ENCODE measurements at regions not wholly inside any gene's neighbourhood (a gene's known extent, or its start where the extent isn't known, plus 50 kb on each side); places are given as distances from the start of the nearest gene placed in this dataset.
"Not testable (repeated sequence)": the region's sequence is repeated elsewhere in the genome, so short reads cannot be mapped to it uniquely, and the experiment has no call there.

DNA sequence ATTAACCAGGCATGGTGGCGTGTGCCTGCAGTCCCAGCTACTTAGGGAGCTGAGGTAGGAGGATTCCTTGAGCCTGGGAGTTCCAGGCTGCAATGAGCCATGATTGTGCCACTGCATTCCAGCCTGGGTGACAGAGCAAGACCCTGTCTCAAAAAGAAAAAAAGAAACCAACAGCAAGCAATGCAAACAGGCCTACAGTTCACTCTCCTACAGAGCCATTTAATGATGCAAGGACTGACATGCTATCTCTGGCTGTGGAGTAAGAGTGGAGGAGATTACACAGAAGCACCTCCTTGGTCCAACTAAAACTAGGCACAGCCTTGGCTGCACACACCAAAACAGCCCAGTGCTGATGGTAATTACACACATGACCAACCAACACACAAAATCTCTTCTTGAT lies 127.5 kb upstream of the SOD1 start:
- DNase-seq (ENCODE audit: low read depth in 3 of 3): no peak

DNA sequence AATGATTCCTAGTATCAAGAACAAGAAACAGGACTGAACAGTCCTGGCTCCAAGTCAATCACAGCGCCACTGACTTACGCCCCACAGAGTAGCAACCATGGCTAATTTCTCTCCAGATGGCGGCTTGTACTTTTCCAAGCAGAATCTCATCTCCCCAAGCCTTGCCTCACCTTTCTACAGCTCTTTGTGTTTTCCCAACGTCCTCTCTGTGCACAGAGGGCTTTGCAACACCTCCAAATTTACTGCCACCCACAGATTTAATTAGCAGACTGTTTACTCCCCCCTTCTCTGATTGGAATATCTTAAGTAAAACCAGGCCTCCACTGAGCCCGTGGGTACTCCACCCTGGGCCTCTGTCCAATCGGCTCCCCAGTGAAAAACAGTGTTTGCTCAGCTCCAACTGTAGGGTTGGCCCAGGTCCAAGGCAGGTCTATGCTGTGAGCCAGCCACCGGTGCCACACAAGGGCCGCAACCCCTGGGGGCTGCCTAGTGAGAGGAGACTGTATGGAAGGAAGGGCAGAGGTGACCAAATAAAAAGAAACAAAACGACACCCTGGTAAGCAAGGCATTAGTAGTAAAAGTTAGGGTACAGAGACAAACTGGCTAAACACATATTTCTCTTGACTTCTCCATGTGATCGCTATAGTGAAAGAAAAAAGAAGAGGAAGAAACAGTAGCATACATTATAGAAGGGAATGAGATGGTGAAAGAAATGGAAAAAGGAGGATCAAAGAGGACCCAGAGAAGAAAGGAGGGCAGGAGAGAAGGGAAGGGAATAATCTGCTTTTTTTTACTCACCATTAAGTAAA lies 128.4 kb upstream of the SOD1 start:
- no peak for DNase-seq (ENCODE audit: low read depth in 3 of 3)

DNA sequence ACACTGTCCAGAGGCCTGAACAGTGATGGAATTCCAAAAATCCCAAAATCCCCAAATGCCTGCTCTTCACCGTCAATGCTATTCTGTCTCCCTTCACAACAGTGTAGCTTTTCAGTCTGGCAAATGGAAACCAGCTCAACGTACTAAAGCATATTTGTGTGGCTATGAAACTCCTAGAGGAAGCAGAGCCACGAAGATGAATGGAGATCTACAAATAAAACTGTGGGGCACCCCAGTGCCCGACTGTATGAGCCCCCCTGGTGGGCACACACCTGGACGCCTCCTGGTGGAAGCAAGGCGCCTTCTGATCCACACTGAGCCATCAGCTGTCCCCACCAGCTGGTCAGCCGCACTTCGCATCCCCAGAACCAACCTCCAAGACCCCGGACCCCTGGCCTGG lies 129.1 kb upstream of the SOD1 start:
- no peak for DNase-seq (ENCODE audit: low read depth in 3 of 3)

DNA sequence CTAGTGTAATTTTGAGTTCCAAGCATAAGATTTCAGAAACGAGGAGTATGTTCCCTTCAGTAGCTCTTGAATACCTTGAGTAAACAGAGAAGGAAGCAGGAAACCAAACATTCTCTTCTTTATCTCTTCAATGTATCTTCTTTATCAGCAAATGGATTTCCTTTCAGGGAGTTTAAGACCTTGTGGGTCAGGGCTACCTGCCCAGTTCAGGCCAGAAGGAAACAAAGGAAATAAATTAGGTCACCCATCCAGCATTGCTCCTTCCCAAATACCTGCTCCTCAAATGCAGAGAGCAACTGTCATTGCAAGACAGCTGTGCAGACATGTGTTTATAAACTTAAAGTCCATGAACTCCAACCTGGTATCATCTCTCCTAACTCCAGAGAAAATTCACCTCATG lies 130.1 kb upstream of the SOD1 start:
- no peak for DNase-seq (ENCODE audit: low read depth in 3 of 3)

DNA sequence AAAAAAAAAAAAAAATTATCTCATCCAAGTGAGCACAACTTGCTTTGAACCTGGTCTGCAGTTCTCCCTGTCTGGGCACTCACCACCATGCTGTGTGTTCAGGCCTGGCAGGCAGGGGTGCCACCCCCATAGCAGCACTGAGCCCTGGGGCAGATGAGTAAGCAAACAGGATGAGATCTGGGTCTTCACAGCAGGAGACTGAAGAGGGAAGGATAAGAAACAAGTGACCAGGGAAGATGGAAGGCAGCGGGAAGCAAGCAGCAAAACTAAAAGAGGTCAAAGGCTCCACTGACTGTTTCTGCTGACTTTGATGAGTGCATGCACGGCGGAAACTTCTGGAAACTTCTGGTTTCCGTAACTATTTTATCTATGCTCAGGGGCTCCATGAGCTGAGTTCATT lies 133.5 kb upstream of the SOD1 start:
- DNase-seq (ENCODE audit: low read depth in 3 of 3): no peak

DNA sequence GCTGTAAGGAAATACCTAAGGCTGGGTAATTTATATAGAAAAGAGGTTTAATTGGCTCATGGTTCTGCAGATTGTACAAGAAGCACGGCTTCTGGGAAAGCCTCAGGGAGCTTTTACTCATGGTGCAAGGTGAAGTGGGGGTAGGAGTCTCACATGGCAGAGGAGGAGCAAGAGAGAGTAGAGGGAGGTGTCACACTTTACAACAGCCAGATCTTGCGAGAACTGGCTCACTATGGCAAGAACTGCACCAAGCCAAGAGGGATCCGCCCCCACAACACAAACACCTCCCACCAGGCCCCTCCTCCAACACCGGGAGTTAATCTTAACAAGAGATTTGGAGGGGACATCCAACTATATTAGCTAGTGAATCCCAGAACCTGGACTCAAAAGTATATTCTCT lies 135.4 kb upstream of the SOD1 start:
- no peak for DNase-seq (ENCODE audit: low read depth in 3 of 3)

DNA sequence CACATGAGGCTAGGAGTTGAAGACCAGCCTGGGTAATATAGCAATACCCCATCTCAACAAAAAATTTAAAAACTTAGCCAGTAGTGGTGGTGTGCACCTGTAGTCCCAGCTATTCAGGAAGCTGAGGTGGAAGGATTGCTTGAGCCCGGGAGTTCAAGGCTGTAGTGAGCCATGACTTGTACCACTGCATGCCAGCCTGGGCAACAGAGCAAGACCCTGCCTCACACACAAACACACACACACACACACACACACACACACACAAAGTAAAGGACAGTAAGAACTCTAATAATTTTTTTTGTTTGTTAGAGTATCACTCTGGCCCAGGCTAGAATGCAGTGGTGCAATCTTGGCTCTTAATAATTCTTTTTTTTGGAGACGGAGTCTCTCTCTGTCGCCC lies 138.0 kb upstream of the SOD1 start:
- no peak for DNase-seq (ENCODE audit: low read depth in 3 of 3)

DNA sequence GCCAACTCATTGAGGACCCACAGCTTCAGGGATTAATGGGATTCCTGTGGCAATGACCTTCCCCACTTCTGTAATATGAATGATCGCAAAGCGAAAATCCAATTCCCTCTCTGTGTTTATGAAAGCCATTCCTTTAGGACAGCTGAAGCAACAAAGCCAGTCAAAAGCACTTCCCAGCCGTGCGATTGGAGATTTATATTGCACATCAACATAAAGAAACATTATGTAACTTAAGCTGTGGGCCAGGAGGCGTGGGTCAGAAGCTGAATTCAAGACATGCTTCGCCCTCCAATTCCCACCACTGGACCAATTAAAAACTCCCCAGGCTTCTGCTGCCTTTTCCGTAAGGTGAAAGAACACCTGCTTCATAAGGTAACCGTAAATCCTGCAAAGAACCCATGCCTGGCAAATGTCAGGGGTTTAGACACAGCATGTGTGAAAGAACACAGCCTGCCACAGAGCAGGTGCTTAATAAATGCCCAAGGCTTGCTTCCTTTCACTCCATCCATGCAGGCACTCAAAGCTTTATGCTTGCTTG lies 138.9 kb upstream of the SOD1 start:
- DNase-seq (ENCODE audit: low read depth in 3 of 3): no peak

DNA sequence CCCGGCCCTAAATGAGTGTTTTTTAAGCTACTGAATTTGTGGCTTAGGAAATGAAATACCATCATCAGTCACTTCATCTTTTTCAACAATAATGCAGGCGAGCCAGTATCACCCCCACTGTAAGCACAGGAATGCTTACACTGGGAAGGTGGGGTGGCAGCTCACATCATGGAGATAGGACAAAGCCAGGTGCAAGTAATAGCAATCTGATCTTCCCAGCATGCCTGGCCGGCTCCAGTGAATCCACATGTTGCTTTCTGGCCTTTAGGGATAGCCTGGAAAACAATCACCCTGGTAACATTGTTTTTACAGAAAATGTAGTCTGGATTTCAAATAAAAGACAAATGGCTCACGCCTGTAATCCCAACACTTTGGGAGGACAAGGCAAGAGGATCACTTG lies 140.9 kb upstream of the SOD1 start:
- DNase-seq (ENCODE audit: low read depth in 3 of 3): no peak

DNA sequence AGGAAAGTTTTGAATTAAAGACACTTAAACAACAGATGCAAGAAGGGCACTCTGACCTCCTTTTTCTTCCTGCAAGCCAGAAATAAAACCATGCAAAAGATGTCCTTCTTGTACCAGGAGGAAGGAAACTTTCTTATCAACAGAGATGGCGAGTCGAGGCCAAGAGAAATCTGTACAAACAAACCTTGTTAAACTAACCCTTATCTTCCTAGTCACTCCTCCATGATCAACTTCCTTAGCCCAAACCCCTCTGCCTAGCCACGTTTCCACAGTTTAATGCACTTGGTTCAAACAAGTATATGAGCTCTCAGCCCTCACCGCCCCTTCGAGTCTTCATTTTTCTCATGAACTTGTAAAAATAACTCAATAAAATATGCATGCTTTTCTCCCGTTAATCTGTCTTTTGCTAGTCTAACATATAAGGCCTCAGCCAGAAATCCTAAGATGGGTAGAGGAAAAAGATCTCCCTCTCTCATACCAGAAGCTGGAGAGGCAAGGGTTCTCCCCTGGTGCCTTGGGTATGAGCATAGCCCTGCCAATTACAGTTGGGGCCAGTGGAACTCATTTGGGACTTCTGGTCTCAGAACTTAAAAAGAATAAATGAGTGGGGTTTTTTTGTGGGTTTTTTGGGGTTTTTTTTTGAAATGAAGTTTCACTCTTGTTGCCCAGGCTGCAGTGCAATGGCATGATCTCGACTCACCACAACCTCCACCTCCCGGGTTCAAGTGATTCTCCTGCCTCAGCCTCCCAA lies 141.7 kb upstream of the SOD1 start:
- DNase-seq (ENCODE audit: low read depth in 3 of 3): no peak

DNA sequence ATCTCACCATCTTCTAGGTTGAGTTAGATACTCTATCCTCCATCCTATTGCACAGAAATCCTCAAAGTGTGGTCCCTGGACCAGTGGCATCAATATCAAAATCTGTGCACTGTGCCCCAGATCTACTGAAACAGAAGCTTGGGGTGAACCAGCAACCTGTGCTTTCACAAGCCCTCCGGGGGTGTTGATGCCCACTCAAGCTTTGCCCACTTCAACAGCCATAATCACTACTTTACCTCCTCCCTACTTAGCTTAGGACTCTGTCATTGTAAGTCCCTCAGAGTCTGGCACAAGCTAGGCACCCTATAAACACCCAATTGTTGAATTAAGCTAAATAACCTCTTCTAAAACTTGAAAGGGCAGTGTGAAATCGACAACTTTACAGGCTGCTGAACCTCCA lies 144.2 kb upstream of the SOD1 start:
- DNase-seq (ENCODE audit: low read depth in 3 of 3): no peak

DNA sequence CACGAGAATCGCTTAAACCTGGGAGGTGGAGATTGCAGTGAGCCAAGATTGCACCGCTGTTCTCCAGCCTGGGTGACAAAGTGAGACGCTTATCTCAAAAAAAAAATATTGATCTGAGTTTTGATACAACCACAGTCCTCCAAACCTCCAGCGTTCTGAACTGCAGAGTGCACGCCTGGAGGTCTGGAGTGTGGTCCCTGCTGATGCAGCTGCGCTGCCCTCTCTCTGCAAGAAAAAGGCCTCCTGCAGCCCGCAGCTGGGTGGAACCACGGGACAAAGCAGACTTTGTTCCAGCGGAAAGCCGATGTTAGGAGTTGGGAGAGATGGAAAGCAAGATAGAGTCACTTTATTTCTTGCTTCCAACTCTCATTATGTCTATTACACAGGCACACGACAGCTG lies 144.9 kb upstream of the SOD1 start:
- no peak for DNase-seq (ENCODE audit: low read depth in 3 of 3)

DNA sequence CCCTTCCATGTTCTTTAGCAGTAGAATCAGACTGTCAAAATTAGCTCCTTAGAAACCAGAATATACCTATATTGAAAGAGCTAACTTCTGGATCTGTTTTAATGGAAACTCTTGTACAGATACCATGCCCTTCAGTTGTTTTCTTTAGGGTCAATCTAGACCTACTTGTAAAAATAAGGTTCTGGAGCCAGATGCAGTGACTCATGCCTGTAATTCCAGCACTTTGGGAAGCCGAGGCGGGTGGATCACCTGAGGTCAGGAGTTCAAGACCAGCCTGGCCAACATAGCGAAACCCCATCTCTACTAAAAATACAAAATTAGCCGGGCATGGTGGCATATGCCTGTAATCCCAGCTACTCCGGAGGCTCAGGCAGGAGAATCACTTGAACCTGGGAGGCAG lies 146.0 kb upstream of the SOD1 start:
- not testable (repeated sequence) for DNase-seq (ENCODE audit: low read depth in 3 of 3)

DNA sequence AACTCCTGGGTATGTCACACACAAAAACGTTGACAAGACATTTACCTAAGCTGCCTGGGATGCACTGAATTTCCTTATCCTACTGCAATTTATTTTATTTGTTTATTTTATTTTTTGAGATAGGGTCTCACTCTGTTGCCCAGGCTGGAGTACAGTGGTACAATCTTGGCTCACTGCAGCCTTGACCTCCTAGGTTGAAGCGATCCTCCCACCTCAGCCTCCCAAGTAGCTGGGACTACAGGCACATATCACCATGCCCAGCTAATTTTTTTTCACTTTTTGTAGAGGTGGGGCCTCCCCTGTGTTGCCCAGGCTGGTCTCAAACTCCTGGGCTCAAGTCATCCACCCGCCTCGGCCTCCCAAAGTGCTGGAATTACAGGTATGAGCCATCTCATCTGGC lies 147.5 kb upstream of the SOD1 start:
- DNase-seq (ENCODE audit: low read depth in 3 of 3): not testable (repeated sequence)

DNA sequence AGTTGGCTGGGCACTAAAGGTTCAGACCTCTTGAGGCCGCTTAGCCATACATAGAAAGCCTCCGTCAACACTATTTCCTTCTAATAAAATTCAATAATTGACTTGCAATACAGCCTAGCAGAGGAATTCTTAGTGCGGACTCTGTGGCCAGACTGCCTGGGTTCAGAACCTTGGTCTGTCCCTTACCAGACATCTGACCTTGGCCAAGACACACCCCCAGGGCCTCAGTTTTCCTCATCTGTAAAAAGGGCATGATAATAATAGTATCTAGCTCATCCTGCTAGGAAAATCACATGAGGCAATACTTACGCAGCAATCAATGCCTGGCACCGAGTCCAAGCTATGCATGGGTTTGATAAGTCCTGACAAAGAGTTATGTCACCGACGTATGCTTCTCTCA lies 148.2 kb upstream of the SOD1 start:
- DNase-seq (ENCODE audit: low read depth in 3 of 3): no peak

DNA sequence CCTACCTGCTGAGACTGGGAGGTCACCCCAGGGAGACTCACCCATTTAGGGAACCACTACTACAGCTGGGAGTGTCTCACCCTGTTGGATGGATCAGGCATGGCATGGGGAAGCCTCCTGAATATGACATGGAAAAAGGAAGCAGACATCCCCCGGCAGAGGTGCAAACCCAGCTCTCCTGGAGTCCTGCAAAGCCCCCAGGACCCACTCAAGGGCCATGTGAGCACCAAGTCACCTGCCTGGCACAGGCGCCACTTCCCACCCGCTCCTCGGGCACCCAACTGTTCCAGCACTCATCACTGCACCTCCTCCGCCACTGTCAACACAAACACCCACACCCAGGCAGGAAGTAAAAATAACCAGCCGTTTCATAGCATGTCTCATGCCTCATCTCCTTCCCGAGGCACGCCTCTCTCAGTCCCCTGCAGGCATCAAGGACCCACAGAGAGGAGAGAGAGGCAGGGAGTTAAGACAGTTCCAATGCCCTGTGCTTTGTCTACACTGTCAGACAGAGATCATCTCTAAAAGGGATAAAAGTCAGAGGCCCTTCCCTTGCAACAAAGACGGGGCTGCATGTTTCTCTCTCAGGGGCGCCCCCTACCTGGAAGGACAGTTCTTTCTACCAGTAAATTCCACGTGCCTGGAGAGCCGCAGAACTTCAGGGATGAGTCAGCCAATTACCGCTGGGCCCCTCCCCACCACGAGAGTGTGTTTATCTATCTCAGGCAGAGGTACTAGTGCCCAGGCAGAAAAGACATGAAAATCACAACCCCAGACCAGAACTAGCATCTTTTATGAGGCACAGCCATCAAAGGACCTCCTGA lies 150.1 kb upstream of the SOD1 start:
- DNase-seq (ENCODE audit: low read depth in 3 of 3): peak; percentile 70 to 85 (median 77)

DNA sequence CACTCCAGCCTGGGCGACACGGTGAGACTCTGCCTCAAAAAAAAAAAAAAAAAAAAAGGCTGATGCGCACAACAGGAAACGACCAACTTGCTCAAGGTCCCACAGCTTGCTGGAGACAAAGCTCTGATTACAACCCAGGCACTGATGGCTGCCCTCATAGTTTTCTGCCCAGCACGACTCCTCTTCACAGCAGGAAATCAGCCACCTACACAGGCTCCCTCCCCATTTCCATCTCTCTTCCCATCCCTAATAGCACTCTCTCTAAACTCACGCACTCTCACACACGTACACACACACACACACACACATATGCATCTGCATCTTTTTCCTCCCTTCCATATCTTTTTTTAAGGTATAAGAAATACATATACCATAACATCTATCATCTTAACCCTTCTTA lies 153.5 kb upstream of the SOD1 start:
- DNase-seq (ENCODE audit: low read depth in 3 of 3): no peak

DNA sequence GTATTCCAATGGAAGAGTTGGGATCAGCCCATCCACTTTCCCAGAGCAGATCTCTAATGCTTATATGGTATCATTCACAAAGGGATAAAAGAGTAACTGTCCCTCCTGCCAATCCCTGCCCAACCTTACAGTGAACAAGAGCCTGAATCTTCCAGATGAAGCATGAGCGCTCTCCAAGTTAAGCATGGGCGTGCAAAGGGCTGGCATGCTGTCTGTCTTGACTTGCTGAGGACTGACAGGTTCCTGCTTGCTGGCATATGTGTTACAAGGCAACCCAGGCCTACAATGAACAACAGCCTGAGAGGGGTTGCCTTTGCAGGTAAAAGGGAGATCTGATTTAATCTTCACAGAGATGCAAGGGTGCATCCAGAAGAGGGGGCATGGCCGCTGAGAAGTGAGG lies 155.6 kb upstream of the SOD1 start:
- DNase-seq (ENCODE audit: low read depth in 3 of 3): no peak

DNA sequence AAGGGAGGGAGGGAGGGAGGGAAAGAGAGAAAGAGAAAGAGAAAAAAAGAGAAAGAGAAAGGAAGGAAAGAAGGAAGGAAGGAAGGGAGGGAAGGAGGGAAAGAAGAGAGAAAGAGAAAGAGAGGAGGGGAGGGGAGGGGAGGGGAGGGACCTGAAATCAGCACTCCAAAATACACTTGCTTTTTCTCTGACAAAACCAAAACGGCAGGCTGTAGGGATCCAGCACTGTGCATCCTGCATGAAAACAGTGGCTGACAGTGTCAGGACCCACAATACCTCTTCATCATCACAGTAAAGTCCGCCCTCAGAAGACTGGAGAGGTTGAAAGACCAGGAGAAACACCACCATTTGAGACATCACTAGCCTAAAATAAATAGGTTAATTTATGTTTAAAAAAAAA lies 156.0 kb upstream of the SOD1 start:
- no peak for DNase-seq (ENCODE audit: low read depth in 3 of 3)

DNA sequence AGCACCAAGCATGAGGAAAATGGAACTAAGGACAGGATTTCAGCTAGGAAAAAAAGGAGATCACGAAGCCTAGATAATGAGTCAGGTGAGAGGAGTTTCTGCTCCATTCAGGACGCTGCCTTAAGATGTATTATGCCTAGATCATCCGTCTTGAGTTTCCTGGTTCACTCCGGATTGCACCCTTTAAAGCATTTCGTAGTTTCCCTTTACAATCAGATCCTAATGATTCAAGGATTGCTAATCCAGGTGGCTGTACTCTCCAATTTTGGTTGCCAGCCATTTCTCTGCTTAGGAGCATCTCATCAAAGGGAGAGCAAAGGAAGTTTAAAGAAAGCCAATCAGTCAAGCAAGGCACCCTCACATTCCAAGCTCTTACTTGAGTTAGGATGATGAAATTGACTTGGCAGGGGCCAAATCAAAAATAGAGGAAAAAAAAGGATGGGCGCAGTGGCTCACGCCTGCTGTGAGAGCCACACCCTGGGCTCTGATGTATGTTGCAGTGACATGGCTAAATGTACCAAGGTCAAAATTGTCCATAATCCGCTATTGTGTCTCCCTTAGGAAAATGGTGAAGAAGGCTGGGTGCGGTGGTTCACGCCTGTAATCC lies 156.9 kb upstream of the SOD1 start:
- DNase-seq (ENCODE audit: low read depth in 3 of 3): no peak

DNA sequence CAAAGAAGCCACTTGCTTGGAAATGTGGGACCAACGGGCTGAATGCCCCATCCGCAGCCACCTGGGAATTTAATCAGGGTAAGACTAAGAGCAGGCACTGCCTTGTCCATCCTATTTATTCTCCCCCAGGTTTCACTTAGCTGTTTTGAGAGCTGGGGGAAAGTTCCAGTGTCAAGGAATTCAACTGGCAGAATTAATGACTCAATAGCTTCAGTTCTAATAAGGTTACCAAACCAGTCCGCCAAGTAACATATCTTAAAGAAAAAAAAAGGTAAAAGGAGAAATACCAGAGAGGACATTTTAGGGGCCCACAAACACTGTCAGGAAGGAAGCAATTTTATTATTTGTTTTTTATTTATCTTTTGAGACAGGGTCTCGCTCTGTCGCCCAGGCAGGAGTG lies 157.6 kb upstream of the SOD1 start:
- DNase-seq (ENCODE audit: low read depth in 3 of 3): no peak

DNA sequence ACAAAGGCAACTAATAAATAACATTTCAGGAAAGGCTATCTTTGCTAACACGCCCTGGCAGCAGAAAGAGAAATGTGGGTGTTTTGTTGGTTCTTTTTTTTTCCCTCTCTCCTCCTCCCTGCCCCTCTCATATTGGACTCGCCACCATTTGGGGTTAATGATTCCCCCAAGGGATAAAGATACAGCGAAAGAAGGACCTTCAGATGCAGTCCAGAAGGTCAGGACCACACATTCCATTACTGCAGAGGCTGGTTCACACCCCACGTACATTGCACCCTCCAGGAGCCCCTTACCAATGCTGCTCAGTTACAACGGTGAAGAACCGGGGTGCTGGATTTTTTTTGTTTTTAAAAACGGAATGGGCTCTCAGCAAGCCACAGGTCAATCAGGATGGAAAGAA lies 156.9 kb upstream of the TIAM1 start:
- no peak for DNase-seq (ENCODE audit: low read depth in 3 of 3)

Measured in stimulated activated CD4-positive, alpha-beta T cell treated with anti-CD3 and anti-CD28 coated beads, TNF-alpha, amount 100 ng/mL, for 48 hours (primary cell).